ENCODE measurements at regions not wholly inside any gene's neighbourhood (a gene's known extent, or its start where the extent isn't known, plus 50 kb on each side); places are given as distances from the start of the nearest gene placed in this dataset.
"Not testable (repeated sequence)": the region's sequence is repeated elsewhere in the genome, so short reads cannot be mapped to it uniquely, and the experiment has no call there.

DNA sequence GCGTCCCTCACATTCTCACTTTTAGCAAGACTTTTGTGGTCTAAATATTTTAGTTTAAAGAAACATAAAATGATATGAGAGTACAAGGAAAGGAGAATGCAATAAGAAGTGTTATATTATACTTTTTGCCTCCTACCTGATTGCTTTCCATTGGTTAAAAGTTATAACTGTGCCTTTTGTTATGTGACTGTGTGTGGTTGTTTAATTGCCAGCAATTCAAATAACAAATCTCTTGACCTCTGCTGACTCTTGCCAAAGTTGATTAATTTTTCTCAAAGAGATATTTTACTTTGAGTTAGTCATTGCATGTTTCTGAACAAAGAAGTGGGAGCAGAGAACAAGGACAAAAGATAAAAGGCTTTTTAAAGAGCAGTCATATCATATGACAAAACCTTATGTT lies 599.5 kb downstream of the SUCLG1 start:
- no peak for FAIRE-seq

DNA sequence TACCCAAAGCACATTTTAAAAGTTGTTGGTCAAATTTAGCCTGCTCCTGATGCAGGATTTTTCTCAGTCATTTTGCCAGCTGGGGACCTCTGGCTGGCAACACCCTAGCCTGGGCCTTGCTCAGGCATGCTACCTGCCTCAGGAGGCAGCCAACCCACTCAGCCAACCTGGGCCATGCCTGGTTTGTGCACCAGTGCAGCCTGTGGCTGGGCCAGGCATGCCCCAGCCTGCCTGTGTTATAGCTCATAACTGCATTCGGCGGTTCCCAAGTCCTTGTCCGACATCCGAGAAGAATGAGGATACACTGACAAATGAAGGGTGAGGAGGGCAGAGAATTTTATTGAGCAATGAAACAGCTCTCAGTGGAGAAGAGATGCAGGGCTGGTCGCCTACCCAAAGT lies 608.0 kb downstream of the SUCLG1 start:
- no peak for FAIRE-seq

DNA sequence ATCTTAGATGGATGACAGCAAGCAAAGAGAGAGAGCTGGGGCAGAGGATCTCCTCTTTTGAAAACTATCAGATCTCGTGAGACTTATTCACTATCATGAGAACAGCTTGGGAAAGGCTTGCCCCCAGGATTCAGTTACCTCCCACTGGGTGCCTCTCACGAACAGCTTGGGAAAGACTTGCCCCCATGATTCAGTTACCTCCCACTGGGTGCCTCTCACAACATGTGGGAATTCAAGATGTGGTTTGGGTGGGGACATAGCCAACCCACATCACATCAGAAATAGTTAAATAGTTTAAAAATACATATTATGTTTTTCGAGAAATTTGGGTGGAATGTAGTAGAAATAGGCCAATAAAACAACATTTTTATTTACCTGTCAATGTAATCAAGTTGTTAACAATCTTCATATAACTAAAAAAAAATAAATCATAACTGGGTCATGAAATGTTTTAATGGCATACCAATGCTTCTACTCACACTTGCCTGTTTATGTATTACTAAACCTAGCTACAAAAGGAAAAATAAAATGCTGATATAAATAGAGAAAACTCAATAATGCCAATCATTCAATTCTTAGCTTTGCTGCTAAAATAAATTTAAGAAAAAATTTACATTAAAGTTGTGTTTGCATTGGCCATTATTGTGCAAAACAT lies 608.9 kb downstream of the SUCLG1 start:
- no peak for FAIRE-seq

DNA sequence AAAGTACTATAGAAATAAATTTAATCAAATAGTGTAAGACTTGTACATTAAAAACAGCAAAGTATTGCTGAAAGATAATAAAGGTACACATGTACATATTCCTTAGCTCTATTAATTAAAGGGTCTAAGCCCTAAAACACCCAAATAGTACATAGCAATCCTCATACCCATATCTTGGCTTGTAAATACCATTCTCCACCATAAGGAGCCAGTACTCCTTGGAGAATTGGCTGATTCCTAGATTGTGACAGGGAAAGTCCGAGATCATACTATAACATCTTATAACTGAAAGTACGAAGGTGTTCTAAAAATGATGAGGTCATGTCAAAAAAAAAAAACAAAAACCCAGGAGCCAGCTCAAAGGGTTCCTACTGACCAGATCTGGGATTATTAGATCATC lies 614.6 kb downstream of the SUCLG1 start:
- no peak for FAIRE-seq

DNA sequence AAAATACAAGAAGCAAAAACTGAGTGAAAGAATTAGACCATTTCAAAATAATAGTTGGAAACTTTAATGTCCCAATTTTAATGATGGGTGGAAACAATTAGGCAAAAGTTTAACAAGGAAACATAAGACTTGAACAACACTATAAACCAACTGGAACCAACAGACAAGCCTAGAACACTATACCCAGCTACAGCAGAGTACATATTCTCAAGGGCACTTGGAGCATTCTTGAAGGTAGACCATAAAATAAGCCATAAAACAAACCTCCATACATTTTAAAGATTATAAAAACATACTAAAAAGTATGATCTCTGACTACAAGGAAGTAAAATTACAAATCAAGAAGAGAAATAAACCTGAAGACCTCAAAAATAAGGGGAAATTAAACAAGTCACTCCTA lies 616.7 kb downstream of the SUCLG1 start:
- FAIRE-seq: no peak

- FAIRE-seq: no peak
Observed at GRCh38 chr2:83837823-83838222, 621.3 kb downstream of the SUCLG1 start.

GRCh38 chr2:83827618-83828017 lies 631.5 kb downstream of the SUCLG1 start:
- no peak for FAIRE-seq

DNA sequence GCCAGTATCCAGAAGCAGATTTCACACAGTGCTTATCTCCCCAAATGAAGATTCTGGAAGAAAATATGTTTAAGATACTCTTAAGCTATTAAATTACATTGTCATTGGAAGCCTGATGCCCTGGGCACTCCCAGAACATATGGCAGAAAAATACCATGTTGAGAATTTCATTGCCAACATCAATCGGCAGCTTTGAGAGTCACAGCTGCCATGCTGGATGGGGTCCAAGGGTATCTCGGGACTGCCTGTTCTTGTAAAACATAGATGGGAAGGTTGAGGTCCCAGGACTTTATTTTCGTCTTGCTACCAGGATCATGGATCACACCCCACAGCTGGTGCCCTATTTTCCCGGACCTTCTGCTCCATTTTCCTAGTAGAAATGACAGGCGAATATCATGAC lies 632.5 kb downstream of the SUCLG1 start:
- no peak for FAIRE-seq

DNA sequence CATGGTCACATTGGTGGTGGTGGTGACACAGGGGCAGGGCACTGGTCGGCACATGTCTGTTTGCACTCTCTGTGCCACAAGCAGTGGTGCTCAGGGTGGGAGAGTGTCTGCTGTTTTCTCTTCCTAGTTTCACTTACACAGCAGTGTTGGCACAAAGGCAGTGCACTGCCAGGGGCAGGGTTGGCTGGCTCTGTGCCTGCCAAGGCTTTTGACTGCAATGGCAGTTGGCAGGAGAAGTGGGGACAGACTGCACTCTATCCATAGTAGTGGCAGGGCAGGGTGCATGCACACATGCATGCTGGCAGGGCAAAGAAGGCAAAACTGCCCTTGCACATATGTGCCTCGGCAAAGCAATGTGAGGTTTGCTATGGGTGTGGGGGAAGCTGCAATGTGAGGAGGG lies 635.9 kb downstream of the SUCLG1 start:
- FAIRE-seq: no peak

DNA sequence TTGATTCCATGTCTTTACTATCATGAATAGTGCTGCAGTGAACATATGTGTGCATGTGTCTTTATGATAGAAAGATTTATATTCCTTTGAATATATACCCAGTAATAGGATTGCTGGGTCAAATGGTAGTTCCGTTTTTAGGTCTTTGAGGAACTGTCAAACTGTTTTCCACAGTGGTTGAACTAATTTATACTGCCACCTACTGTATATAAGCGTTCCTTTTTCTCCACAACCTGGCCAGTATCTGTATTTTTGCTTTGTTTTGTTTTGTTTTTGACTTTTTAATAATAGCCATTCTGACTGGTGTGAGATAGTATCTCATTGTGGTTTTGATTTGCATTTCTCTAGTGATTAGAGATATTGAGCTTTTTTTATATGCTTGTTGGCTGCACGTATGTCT lies 641.6 kb downstream of the SUCLG1 start:
- peak; percentile 68 for FAIRE-seq

GRCh38 chr2:83808878-83809277 lies 650.2 kb downstream of the SUCLG1 start:
- no peak for FAIRE-seq

- no peak for FAIRE-seq
Observed at GRCh38 chr2:83802604-83803003, 656.5 kb downstream of the SUCLG1 start.

- FAIRE-seq: no peak
Observed at GRCh38 chr2:83795777-83796176, 663.3 kb downstream of the SUCLG1 start.

GRCh38 chr2:83790467-83790866 lies 668.6 kb downstream of the SUCLG1 start:
- not testable (repeated sequence) for FAIRE-seq

GRCh38 chr2:83789674-83790073 lies 669.4 kb downstream of the SUCLG1 start:
- not testable (repeated sequence) for FAIRE-seq

- not testable (repeated sequence) for FAIRE-seq
Observed at GRCh38 chr2:83788938-83789566, 670.0 kb downstream of the SUCLG1 start.

DNA sequence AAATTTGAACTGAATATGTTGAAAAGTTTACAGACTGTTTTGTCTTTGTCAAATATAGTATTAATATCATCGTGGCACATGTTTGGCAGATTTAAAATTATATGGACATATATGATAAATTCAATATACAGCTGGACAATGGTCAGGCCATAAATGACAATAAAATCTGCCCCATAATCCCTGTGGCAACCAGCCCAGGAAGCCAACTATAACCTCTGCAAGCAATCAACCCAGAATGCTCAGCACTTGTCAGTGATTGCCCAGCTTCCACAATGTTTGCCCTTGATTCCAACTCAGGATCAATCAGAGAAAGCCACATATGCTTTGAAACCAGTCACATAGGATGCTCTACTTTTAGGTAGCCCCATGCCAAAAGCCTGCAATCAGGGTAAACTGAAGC lies 671.9 kb downstream of the SUCLG1 start:
- FAIRE-seq: no peak

GRCh38 chr2:83786140-83786539 lies 672.9 kb downstream of the SUCLG1 start:
- no peak for FAIRE-seq

DNA sequence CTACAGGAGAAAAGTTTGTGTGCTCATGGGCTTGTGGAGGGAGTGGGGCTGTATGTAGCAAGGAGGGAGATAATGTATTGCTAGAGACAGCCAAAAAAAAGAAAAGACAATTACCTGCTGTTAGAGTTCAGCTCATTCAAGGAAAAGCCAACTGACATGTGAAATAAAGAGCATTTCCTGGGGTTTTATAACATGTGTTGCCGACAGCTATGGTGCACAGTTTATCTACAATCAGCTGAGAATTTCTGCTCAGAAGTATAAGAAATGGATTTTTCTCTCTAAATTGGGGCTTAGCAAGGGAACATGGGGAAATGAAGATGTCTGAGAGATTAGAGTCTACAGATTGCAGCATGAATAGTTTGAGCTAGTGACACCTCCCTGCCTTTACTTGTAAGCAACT lies 674.1 kb downstream of the SUCLG1 start:
- FAIRE-seq: no peak

- FAIRE-seq: no peak
Observed at GRCh38 chr2:83784315-83784714, 674.8 kb downstream of the SUCLG1 start.

GRCh38 chr2:83782122-83782521 lies 677.0 kb downstream of the SUCLG1 start:
- FAIRE-seq: no peak

DNA sequence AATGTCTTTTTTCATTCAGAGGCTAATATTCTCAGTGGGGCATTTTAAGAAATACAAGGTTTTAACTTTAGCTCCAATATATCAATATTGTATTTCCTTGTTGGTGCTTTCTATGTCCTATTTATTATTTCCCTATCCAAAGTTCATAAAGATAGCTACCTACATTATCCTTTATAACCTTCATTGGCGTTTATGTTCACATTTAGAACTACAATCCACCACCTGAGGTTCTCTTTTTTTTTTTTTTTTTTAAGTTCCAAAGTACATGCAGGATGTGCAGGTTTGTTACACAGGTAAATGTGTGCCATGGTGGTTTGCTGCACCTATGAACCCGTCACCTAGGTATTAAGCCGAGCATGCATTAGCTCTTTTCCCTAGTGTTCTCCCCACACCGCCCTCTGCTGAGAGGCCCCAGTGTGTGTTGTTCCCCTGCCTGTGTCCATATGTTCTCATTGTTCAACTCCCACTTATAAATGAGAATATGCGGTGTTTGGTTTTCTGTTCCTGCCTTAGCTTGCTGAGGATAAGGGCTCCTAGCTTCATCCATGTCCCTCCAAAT lies 694.6 kb downstream of the SUCLG1 start:
- no peak for FAIRE-seq

DNA sequence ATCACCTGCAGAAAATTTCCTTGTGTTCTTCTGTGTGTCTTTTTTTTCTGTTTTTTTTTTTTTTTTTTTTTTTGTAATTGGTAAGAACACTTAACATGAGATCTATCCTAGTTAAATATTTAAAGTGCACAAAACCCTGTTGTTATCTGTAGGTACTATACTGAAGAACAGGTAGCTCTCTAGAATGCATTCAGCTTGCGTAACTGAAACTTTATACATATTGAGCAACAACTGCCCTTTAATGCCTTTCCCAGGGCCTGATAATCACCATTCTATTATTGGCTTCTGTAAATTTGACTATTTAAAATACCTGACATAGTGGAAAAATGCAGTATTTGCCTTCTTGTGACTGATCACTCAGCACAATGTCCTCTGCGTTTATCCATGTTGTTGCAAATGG lies 701.8 kb downstream of the SUCLG1 start:
- no peak for FAIRE-seq

DNA sequence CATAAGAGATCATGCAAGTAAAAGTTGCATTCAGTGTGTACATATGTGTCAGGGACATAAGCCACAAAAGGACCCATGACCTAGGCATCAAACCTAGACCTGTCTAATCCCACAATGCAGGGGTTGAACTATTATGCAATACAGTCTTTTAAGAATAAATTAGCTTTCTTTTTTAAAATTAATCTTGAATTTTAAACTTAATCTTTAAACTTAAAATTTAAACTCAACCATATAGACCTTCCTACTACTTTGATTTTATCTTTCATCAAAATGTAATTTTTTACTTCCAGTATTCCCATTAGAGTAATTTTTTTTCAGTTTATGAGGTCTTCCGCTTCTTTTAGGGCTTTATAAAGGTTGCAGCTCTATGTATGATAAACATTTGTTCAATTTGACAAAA lies 702.9 kb downstream of the SUCLG1 start:
- no peak for FAIRE-seq

GRCh38 chr2:83747141-83747540 lies 711.9 kb downstream of the SUCLG1 start:
- no peak for FAIRE-seq
